ENCODE measurements at regions not wholly inside any gene's neighbourhood (a gene's known extent, or its start where the extent isn't known, plus 50 kb on each side); places are given as distances from the start of the nearest gene placed in this dataset.

DNA sequence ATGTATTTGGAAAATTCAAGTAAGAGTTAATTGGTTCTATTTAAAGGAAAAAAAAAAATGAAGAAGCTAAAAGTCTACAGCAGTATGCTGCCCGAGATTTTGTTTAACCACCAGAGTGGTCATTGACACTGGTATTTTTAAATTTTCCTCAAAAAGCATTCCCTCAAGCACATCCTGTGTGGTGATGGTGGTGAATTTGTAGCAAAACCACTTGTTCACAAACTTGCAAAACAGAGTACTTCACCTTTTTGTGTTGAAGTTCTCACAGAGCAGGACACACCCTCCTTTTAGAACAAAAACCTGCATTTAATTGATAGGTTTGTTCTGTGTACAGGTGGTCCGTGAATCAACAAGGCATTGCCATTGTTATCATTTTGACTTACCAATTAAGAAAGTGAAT, 374.2 kb downstream of the EFNA5 start:
- TF ChIP-seq POLR2A (IDR thresholded peaks at IDR 0.05), result no peak
- TF ChIP-seq, protein P1, sequence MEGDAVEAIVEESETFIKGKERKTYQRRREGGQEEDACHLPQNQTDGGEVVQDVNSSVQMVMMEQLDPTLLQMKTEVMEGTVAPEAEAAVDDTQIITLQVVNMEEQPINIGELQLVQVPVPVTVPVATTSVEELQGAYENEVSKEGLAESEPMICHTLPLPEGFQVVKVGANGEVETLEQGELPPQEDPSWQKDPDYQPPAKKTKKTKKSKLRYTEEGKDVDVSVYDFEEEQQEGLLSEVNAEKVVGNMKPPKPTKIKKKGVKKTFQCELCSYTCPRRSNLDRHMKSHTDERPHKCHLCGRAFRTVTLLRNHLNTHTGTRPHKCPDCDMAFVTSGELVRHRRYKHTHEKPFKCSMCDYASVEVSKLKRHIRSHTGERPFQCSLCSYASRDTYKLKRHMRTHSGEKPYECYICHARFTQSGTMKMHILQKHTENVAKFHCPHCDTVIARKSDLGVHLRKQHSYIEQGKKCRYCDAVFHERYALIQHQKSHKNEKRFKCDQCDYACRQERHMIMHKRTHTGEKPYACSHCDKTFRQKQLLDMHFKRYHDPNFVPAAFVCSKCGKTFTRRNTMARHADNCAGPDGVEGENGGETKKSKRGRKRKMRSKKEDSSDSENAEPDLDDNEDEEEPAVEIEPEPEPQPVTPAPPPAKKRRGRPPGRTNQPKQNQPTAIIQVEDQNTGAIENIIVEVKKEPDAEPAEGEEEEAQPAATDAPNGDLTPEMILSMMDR (IDR thresholded peaks at IDR 0.05), result no peak

All from right lobe of liver (tissue), 4 donors.